ENCODE measurements at regions not wholly inside any gene's neighbourhood (a gene's known extent, or its start where the extent isn't known, plus 50 kb on each side); places are given as distances from the start of the nearest gene placed in this dataset.

- TF ChIP-seq CTCF (conservative IDR thresholded peaks at IDR 0.05), result no peak
- no peak for TF ChIP-seq EZH2 (IDR thresholded peaks at IDR 0.05; ENCODE audit: low read depth)
Observed at GRCh38 chr20:10902576-10903282, 228.9 kb upstream of the JAG1 start.
